Uterus (tissue), 2 donors: ENCODE measurements at regions not wholly inside any gene's neighbourhood (a gene's known extent, or its start where the extent isn't known, plus 50 kb on each side); places are given as distances from the start of the nearest gene placed in this dataset.

Source experiments
- CTCF ChIP-seq, 4 experiments: fragments of 200-600 bp in 2 of 4; fragments of 450-650 bp in 2 of 4; sonication (generic) in 2 of 4; IDR thresholded peaks; one replicate each; pipeline ENCODE4 v1.5.1; 2016 to 2019; ENCODE audit warnings: antibody characterized with exemption in 4 of 4, mild to moderate bottlenecking in 2 of 4, moderate library complexity in 1 of 4
- POLR2A ChIP-seq, 2 donors: fragments of 450-650 bp; IDR thresholded peaks; one replicate each; pipeline ENCODE4 v1.6.1; 2016; ENCODE audit warnings: antibody characterized with exemption in 2 of 2, mild to moderate bottlenecking in 1 of 2, moderate library complexity in 1 of 2

- TF ChIP-seq CTCF (IDR thresholded peaks at IDR 0.05) (no peak), POLR2A (IDR thresholded peaks at IDR 0.05) (no peak)
Measured at GRCh38 chr1:80731241-80731894, 1069.4 kb upstream of the ADGRL2 start.
